NCI-H1092 treated with DMSO at 0.1 percent for 48 hours (cell line): ENCODE measurements at regions not wholly inside any gene's neighbourhood (a gene's known extent, or its start where the extent isn't known, plus 50 kb on each side); places are given as distances from the start of the nearest gene placed in this dataset.
"Not testable (repeated sequence)": the region's sequence is repeated elsewhere in the genome, so short reads cannot be mapped to it uniquely, and the experiment has no call there.

Experiments used
- DNase-seq: peaks from one replicate; lab custom pipeline; 2025; lab: John Stamatoyannopoulos, UW

DNA sequence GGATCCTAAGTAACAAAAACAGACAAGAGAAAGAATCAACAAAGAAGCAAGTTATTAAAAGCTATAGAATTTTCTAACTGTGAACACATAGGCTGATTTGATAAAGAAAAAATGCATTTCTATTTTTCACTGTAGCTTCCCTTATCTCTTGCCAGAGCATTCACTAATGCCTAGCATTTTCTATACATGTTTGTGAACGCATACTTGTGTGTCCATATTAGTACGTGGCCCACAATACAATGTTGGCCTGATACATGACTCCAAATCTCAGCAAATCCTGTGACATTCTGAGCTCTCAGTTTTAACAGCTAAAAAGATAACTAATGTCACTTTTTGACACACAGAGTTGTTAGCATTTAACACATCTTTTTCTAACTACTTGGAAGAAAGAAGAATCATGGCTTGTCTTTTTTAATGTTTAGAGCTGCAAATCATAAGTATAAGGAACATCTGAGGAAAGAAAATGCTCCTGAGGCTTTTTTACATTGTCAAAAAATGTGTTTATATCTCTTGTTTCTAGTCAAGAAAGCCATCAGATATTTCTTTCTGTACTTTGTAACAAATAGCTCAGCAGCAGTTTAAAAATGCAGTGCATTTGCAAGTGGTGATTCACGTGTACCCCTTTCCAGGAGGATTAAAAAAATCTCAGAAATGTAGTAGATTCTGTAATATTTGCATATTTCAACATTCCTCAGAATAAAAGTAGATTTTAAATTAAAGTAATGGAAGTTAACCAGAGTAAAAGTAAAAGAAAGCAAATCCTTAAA lies 1646.8 kb upstream of the TMEFF2 start:
- no peak for DNase-seq

DNA sequence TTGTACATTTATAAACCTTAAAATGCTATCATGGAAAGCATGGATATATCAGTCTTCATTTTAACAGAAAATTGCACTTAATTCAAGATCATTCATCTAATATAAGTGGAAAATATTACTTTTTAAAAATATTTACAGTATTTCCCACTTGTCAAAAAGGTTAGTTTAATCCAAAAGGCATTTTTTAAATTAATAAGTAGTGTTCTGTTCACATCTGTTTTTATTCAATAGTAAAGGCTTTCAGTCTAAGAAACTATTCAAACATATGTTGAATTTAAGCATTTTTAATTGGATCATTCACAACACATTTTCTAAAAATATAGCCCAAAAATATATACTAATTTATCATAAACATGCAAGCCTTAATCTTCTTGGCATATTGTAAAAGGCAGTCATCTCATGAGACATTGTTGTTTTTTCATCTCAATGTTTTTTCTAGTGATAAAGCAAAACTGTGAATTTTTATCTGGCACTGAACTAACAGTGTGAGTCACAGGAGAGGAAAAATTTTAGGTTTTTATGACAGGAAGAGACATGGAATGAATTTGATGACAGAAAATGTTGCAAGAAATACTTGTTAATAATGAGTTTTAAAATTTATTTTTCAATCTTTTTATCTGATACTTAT lies 1642.5 kb upstream of the TMEFF2 start:
- DNase-seq: no peak

DNA sequence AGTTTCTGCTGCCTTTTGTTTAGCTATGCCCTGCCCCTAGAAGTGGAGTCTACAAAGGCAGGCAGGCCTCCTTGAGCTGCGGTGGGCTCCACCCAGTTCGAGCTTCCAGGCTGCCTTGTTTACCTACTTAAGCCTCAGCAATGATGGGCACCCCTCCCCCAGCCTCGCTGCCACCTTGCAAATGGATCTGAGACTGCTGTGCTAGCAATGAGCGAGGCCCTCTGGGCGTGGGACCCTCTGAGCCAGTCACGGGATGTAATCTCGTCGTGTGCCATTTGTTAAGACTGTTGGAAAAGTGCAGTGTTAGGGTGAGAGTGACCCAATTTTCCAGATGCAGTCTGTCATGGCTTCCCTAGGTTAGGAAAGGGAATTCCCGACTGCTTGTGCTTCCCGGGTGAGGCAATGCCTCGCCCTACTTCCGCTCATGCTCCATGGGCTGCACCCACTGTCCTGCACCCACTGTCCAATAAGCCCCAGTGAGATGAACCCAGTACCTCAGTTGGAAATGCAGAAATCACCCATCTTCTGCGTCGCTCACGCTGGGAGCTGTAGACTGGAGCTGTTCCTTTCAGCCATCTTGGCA lies 1641.8 kb upstream of the TMEFF2 start:
- DNase-seq: not testable (repeated sequence)

DNA sequence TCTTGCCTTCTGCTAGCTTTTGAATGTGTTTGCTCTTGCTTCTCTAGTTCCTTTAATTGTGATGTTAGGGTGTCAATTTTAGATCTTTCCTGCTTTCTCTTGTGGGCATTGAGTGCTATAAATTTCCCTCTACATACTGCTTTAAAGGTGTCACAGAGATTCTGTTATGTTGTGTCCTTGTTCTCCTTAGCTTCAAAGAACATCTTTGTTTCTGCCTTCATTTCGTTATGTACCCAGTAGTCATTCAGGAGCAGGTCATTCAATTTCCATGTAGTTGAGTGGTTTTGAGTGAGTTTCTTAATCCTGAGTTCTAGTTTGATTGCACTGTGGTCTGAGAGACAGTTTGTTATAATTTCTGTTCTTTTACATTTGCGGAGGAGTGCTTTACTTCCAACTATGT lies 1639.2 kb upstream of the TMEFF2 start:
- DNase-seq: not testable (repeated sequence)

DNA sequence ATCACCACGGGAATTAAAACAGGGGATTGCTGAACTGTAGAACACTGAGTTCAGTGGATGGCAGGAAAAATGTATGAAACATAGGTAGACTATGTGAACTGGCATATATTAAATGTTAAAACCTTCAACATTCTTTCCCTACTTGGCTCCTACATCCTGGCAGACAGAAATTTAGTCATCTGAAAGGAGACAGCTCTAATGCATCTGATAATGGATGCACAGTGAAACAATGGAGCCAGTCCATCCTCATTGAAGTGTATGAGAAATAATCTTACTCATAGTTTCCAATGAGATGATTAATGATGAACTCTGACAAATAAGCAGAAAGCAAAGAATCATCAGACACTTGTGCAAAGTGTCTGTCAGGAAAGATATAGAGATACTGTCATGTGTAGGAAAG lies 1629.7 kb upstream of the TMEFF2 start:
- no peak for DNase-seq

DNA sequence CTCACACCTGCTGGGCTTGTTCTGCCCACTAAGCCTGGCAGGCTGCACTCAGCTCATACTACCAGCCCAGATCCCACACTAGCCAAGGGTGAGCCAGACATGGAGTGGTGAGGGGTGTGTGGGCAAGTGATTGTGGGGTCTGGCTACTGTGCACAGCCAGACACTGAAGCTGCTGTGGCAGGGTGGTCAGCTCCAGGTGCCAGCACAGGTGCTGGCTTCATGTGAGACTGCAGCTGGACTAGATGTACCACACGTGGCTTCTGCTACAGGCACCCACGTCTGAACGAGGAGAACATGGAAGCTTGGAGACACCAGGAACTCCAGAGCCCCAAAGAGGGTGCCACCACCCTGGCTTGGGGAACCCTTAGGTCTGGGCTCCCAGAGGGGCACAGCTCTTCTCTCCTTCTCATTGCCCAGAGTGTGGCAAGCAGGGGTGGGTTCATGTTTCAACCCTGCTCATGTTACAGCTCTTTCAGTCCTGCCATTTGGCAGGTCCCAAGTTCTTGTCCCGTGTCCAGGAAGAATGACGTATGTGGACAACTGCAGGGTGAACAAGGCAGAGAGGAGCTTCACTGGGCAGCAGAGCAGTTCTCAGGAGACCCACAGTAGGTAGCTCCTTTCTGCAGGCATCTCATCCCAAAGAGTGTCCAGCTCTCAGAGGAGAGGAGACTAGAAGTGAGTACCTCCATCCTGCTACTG lies 1624.2 kb upstream of the TMEFF2 start:
- no peak for DNase-seq

DNA sequence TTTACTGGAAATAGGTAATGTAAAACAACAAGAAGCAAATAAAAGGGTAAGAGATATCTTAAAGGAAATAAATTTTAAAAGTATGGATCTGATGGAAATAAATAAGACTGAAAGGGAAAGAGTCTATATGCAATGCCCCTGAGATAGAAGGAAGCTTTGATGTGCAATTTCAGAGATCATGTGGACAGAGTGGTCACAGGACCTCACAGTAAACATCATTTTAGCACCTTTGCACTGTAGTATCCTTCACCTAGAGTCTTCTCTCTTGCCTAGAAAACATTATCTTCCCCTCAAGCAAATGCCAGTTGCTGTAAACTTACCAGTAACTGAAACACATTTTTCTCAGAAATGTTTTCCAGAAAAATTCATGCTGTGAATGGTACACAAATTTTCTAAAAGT lies 1621.3 kb upstream of the TMEFF2 start:
- DNase-seq: no peak

DNA sequence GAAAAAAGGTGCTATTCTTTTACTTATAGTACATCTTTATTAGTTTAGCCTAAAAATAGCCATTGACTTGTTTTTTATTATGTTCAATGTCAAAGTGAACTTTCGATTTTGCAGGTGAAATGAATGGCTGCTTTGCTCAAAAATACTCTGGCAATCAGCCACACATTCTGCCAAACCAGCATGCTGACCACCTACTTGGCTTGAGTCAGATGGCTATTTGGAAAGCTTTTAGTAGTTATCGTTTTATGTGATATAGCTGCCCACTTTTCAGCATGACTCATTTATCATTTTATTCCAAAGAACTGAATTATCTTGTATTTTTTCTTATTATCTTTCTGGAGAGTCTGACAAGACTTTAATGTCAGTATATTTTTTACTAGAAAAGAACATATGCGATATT lies 1615.8 kb upstream of the TMEFF2 start:
- no peak for DNase-seq

DNA sequence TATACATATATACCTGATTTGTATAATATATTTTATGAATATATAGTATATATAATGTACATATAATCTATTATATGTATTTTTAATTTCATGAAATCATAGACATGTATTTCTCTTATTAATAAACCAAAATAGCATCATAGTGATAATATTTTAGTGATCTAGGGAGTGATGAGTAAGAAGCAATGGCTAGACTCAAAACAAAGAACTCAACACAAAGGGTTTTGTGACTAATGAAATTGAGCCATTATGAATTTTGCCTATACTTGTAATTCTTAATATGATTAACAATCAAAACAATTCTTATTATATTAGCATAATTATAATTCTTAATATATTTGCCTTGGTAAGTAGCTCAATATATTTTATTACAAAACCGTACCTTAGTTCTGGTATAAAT lies 1614.1 kb upstream of the TMEFF2 start:
- no peak for DNase-seq

DNA sequence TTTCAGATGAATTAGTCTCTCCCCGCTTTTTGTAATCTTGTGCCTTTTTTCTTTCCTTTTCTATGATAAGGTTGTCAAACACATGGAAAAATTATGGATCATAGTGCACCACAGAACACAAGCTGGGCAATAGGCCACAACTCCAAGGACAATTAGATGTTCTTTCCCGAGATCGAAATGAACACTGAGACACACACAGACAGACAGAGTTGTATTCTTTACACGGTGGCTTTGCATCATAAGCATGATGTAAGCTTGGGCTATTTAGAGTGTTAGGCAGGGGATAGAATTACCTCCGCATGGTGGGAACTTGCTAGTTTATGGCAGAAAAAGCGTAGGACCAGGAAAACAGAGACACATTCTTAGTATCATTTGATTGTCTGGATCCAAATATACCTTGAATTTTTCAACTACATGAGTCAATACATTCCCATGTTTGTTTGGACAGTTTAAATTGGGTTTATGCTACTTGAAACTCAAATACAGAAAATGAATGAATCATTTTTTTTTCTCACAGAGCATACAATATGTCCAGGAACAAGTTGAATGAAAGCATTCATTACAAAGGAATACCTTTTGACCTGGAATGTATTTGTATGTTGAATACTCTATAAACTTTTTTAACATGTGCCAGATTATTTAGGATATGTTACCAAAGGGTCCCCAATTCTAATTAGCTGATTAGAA lies 1611.5 kb upstream of the TMEFF2 start:
- DNase-seq: no peak

DNA sequence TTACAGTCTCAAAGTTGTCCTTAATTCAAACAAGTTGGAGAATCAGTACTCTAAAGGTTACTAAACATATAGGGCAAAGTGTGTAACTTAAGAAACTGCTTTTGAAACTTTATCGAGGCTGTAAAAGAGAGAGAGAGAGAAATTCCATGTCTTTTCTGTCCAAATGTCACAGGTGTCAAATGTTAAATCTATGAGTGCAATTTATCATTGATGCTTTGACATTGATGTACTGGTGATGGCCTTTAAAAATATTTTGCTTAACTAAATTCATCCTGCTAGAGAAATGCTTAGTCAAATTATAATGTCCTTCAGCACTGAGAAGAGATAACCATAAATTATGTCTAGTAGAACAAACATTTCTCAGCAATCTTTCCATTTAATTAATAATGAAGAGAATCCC lies 1602.1 kb upstream of the TMEFF2 start:
- no peak for DNase-seq

DNA sequence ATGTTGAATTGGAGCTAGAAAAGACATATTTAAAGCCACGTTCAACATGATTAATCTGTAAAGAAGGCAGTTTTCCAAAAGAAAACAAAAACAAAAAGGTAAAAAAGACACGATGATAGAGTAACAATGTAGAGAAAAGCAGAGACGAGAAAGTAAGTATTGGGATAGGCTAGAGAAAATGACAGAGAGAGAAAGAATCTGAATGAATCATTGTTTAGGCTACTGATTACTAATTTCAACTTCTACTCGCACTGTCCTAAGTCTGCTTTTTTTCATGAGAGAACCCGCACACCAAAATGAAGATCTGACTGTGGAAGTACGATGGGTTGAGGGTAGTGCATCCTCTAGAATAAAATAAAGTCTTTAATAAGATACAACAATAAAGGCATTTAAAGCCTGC lies 1599.2 kb upstream of the TMEFF2 start:
- DNase-seq: no peak

DNA sequence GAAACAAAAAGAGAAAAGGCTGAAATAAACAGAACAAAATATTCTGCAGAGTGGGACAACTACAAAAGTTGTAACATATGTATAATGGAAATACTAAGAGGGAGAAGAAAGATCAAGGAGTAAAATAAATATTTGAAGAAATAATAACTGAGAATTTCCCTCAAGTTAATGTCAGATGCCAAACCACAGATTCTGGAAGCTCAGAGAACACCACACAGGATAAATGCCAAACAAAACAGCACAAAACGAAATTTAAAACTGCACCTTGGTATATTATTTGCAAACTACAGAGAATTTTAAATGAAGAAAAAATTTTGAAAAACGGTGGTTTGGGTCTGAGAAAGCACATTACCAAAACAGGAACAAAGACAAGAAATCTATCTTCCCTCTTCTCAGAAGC lies 1588.9 kb upstream of the TMEFF2 start:
- DNase-seq: no peak

DNA sequence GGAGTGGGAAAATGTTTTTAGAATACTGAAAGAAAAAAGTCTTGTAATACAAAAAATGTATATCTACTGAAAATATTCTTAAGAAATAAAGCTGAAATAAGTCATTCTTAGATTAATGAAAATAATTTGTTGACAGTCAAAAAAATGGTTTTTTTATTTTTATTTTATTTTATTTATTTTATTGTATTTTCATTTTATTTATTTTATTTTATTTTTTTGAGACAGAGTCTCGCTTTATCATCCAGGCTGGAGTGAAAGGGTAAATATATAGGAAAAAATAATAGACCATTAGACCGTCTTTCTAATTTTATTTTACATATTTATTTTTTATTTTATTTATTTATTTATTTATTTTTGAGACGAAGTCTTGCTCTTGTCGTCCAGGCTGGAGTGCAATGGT lies 1583.6 kb upstream of the TMEFF2 start:
- DNase-seq: no peak

DNA sequence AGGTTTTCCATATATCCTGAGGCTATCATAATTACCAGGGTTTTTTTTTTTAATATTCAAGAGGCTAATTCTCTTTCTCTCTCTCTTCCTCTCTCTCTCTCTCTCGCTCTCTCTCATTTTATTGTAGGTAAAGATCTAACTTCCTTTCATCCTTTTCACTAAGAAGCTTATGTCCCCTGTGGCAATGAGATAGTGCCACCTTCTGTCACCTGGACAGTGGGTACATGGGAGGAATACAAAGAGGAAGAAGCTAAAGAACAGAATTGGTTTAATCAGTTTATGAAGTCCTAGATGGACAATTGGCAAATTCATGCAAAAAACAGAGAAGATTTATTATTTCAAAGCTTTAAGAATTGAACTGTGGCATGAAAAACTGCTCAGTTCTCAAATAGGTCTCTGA lies 1582.3 kb upstream of the TMEFF2 start:
- peak; percentile 10 for DNase-seq

DNA sequence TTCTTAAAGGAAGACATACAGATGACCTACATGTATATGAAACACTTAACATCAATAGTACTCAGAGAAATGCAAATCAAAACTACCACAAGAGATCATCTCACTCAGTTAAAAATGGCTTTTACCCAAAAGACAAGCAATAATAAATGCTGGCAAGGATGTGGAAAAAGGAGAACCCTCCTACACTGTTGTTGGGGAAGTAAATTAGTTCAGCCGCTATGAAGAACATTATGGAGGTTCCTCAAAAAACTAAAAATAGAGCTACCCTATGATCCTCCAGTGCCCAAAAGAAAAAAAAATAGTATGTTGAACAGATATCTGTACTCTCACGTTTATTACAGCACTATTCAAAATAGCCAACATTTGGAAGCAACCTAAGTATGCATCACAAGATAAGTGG lies 1579.4 kb upstream of the TMEFF2 start:
- DNase-seq: no peak

DNA sequence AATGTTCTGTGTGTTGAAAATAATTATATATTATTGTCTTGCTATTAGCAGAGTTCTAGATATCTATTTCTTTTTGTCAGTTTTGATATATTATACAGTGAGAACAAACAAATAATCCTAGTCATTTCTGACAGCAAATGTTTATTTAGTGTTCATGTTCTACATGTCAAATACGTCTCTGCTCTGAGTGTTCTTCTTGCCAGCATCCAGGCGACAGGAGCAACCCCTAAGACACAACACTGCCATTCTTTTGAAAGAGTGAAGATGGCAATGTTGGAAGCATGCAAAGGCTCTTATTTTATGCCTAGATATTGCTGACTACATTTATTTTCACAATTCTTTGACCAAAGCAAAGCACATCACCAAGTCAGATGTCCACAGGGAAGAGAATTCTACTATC lies 1556.6 kb upstream of the TMEFF2 start:
- DNase-seq: no peak

DNA sequence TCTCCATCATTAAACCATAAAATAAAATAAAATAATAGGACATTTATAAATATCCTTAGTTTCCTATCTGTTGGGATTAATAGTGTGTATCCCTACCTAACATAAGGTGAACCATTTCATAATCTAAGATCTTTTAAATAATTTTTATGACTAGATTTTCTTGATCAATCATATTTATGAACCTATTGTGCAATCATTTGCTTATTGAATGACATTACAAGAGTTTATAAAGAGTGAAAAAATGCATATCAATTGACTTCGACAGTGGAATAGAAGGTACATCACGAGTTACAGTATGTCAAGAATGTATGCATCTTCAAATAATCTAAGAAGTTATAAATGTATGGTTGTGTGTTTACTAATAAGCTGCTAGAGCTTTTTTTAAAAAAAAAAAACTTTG lies 1554.8 kb upstream of the TMEFF2 start:
- DNase-seq: no peak

DNA sequence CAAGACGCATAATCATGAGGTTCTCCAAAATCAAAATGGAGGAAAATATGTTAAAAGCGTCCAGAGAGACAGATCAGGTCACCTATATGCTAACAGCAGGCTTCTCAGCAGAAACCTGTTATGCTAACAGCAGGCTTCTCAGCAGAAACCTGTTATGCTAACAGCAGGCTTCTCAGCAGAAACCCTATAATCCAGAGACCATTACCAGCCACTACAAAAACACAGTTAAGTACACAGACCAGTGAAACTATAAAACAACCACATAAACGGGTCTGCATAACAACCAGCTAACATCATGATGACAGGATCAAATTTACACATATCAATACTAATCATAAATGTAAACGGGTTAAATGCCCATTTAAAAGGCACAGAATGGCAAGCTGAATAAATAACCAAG lies 1548.4 kb upstream of the TMEFF2 start:
- peak; percentile 50 for DNase-seq

DNA sequence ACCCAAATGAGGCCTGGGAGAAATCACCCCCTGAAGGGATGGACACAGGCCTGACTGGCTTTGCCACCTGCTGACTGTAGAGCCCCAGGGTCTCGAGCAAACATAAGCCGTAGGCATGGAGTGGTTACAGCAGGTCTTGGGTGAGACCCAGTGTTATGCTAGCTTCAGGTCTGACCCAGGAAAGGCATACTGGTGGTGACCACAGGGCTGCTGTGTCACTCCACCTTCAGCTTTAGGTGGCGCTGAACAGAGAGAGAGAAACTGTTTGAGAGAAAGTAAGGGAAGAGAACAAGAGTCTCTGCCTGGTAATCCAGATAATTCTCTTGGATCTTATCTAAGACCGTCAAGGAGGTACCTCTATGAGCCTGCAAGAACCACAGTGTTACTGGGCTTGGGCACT lies 1544.2 kb upstream of the TMEFF2 start:
- no peak for DNase-seq

DNA sequence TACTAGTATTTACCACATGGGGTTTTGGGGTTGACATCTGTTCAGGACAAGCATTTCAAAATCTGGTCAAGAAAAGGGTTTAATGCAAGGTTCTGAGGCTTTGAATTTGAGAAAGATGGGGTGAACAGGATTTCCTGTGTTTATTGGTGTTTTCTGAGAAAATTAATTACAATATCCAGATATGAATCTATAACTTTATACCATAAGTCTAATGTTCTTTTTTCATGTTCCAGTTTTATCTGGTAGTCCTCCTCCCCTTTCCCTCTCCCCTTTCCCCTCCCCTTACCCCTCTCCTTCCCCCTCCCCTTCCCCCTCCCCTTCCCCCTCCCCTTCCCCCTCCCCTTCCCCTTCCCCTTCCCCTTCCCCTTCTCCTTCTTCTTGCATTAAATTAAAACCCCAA lies 1518.2 kb upstream of the TMEFF2 start:
- DNase-seq: no peak

DNA sequence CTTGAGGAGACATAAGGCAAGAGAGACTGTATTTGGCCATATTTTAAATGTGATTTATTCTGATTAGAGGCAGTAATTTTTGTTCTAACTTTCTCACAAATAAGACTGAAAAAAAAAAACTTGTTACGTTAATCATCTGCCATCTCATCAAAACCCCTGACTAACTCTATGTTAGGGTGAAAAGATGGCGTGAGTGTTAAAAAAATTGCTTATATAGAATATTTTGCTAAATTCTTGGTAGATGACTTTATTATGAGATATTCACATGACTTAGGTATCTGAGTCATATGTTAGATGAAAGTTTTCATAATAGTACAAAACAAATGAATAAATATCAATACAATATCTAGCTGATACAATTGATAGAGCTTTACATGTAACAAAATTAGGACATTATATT lies 1508.7 kb upstream of the TMEFF2 start:
- DNase-seq: no peak
